Endodermal cell (in vitro differentiated cells): ENCODE measurements at regions not wholly inside any gene's neighbourhood (a gene's known extent, or its start where the extent isn't known, plus 50 kb on each side); places are given as distances from the start of the nearest gene placed in this dataset.

Source experiments
- DNase-seq: peaks from one replicate; pipeline ENCODE4 v3.0.0-alpha.2; 2017
- H3K27ac ChIP-seq: 2 replicates; pipeline ENCODE4 v1.5.1; 2013; ENCODE audit warnings: mild to moderate bottlenecking, low read depth, low read length, moderate library complexity
- H3K27me3 ChIP-seq: 2 replicates; pipeline ENCODE4 v1.6.1; 2013; ENCODE audit warnings: mild to moderate bottlenecking, low read length, moderate library complexity; ENCODE audit not compliant: insufficient read depth, control insufficient read depth, poor library complexity, severe bottlenecking
- H3K36me3 ChIP-seq: 2 replicates; pipeline ENCODE4 v1.7.0; 2013; ENCODE audit warnings: mild to moderate bottlenecking, low read length, moderate library complexity; ENCODE audit not compliant: control insufficient read depth, insufficient read depth
- H3K4me1 ChIP-seq: one replicate; pipeline ENCODE4 v1.7.0; 2013; ENCODE audit warnings: low read length; ENCODE audit not compliant: control insufficient read depth, insufficient read depth
- H3K4me3 ChIP-seq: 2 replicates; pipeline ENCODE4 v1.5.1; 2013; ENCODE audit warnings: mild to moderate bottlenecking, low read length, moderate library complexity
- H3K9ac ChIP-seq: 2 replicates; pipeline ENCODE4 v1.6.1; 2013; ENCODE audit warnings: mild to moderate bottlenecking, low read length, moderate library complexity; ENCODE audit not compliant: poor library complexity, severe bottlenecking; ENCODE audit errors: extremely low read depth
- H3K9me3 ChIP-seq: 2 replicates; pipeline ENCODE4 v1.6.1; 2013; ENCODE audit warnings: mild to moderate bottlenecking, low read length, moderate library complexity; ENCODE audit not compliant: control insufficient read depth
- H3K27ac Mint-ChIP-seq: 2 replicates; pipeline ENCODE4 v1.8.0; 2020; ENCODE audit warnings: mixed read lengths
- H3K27me3 Mint-ChIP-seq: 2 replicates; pipeline ENCODE4 v1.8.0; 2021; ENCODE audit warnings: mild to moderate bottlenecking, mixed read lengths; ENCODE audit not compliant: insufficient read depth
- H3K36me3 Mint-ChIP-seq: 2 replicates; pipeline ENCODE4 v1.8.0; 2020; ENCODE audit warnings: low read depth, mixed read lengths
- H3K4me1 Mint-ChIP-seq: 2 replicates; pipeline ENCODE4 v1.8.0; 2020; ENCODE audit warnings: mixed read lengths
- H3K4me3 Mint-ChIP-seq: 2 replicates; pipeline ENCODE4 v1.8.0; 2020; ENCODE audit warnings: mild to moderate bottlenecking, moderate library complexity, mixed read lengths
- H3K9me3 Mint-ChIP-seq: 2 replicates; pipeline ENCODE4 v1.8.0; 2020; ENCODE audit warnings: mild to moderate bottlenecking, mixed read lengths
- CTCF ChIP-seq: fragments of 200-600 bp; sonication (generic); conservative IDR thresholded peaks from 2 replicates; pipeline ENCODE4 v1.5.0; 2021; ENCODE audit warnings: antibody characterized with exemption, mild to moderate bottlenecking
- WGBS, 2 experiments: methylation state at CpG; one replicate each; pipeline versions ENCODE4 v1.1.5 to v1.1.7; 2013; ENCODE audit warnings: missing lambda C conversion rate in 2 of 2, mixed read lengths in 1 of 2; ENCODE audit not compliant: insufficient coverage in 1 of 2, insufficient read length in 1 of 2; 5-methylcytosine and 5-hydroxymethylcytosine counted together

GRCh38 chr9:80679916-80680315 is 1009.4 kb downstream of the TLE1 start:
- Histone ChIP-seq H3K36me3 (no peaks in the 10 kb centered on the region), H3K27ac (no peak overlapping the region), H3K9me3 (no peaks in the 10 kb centered on the region), H3K27me3 (no peaks in the 10 kb centered on the region), H3K9ac (no peak overlapping the region), H3K4me1 (no peaks in the 10 kb centered on the region), H3K4me3 (no peak overlapping the region)
- no peak overlapping the region for H3K27ac Mint-ChIP-seq
- TF ChIP-seq CTCF, result no peak
- no peak overlapping the region for H3K4me3 Mint-ChIP-seq
- no peaks in the 10 kb centered on the region for H3K27me3 Mint-ChIP-seq
- no peak for DNase-seq
- H3K9me3 Mint-ChIP-seq, result no peaks in the 10 kb centered on the region
- H3K36me3 Mint-ChIP-seq, result no peaks in the 10 kb centered on the region
- no peaks in the 10 kb centered on the region for H3K4me1 Mint-ChIP-seq

- H3K9me3 Mint-ChIP-seq, result no peaks in the 10 kb centered on the region
- no peaks in the 10 kb centered on the region for H3K4me1 Mint-ChIP-seq
- TF ChIP-seq CTCF, result no peak
- Histone ChIP-seq H3K4me1 (no peaks in the 10 kb centered on the region), H3K27me3 (no peaks in the 10 kb centered on the region), H3K9me3 (no peaks in the 10 kb centered on the region), H3K27ac (no peak overlapping the region), H3K4me3 (no peak overlapping the region), H3K36me3 (no peaks in the 10 kb centered on the region), H3K9ac (no peak overlapping the region)
- H3K36me3 Mint-ChIP-seq, result no peaks in the 10 kb centered on the region
- DNase-seq, result no peak
- no peaks in the 10 kb centered on the region for H3K27me3 Mint-ChIP-seq
- no peak overlapping the region for H3K27ac Mint-ChIP-seq
- WGBS, 2 experiments, result 93 to 100% methylated on average over 1 to 2 of the region's 2 CpGs
- no peak overlapping the region for H3K4me3 Mint-ChIP-seq
Observed at GRCh38 chr9:80678906-80679305, 1010.4 kb downstream of the TLE1 start.

- H3K27ac ChIP-seq, result no peak overlapping the region
- WGBS, 2 experiments, result 71% methylated on average over 1 of the region's 1 CpG; no CpG with 5 or more reads in 1 of the 2 experiments
- no peak overlapping the region for H3K27ac Mint-ChIP-seq
Observed at GRCh38 chr9:80673496-80673895, 1015.9 kb downstream of the TLE1 start.

More at GRCh38 chr9:80673496-80673895, 1015.9 kb downstream of the TLE1 start:
- no peak for TF ChIP-seq CTCF
- H3K4me3 Mint-ChIP-seq, result no peak overlapping the region
- no peaks in the 10 kb centered on the region for H3K4me1 Mint-ChIP-seq
- H3K27me3 ChIP-seq, result no peaks in the 10 kb centered on the region
- no peak for DNase-seq
- H3K4me3 ChIP-seq, result no peak overlapping the region
- H3K4me1 ChIP-seq, result no peaks in the 10 kb centered on the region
- H3K9me3 Mint-ChIP-seq, result peaks cover 7% of the 10 kb centered on the region
- H3K27me3 Mint-ChIP-seq, result no peaks in the 10 kb centered on the region
- H3K9me3 ChIP-seq, result no peaks in the 10 kb centered on the region
- H3K36me3 ChIP-seq, result no peaks in the 10 kb centered on the region
- no peaks in the 10 kb centered on the region for H3K36me3 Mint-ChIP-seq
- H3K9ac ChIP-seq, result no peak overlapping the region
